ENCODE measurements at regions not wholly inside any gene's neighbourhood (a gene's known extent, or its start where the extent isn't known, plus 50 kb on each side); places are given as distances from the start of the nearest gene placed in this dataset.

DNA sequence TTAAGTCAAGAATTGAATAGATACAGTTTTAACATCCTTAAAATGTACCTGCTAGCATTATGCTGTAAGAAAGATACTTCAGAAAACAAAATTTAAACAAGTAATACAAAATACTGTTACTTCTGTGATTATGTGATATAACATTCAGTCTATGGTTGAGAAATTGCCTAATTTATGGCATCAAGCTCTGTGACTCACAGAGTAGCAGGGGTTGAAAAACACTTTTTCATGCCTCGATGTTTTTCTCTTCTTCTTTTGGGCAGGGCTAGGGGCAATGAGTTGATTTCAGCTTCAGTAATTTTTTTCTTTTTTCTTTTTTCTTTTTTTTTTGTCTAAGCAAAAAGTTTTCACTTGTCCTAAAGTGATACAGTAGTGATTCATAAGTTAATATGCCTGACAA, 209.2 kb downstream of the MBL2 start:
- TF ChIP-seq, protein P1, sequence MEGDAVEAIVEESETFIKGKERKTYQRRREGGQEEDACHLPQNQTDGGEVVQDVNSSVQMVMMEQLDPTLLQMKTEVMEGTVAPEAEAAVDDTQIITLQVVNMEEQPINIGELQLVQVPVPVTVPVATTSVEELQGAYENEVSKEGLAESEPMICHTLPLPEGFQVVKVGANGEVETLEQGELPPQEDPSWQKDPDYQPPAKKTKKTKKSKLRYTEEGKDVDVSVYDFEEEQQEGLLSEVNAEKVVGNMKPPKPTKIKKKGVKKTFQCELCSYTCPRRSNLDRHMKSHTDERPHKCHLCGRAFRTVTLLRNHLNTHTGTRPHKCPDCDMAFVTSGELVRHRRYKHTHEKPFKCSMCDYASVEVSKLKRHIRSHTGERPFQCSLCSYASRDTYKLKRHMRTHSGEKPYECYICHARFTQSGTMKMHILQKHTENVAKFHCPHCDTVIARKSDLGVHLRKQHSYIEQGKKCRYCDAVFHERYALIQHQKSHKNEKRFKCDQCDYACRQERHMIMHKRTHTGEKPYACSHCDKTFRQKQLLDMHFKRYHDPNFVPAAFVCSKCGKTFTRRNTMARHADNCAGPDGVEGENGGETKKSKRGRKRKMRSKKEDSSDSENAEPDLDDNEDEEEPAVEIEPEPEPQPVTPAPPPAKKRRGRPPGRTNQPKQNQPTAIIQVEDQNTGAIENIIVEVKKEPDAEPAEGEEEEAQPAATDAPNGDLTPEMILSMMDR (IDR thresholded peaks at IDR 0.05 in 8 of 11, conservative IDR thresholded peaks at IDR 0.05 in 3 of 11) = no peak
- TF ChIP-seq POLR2A (IDR thresholded peaks at IDR 0.05) = no peak
- TF ChIP-seq POLR2AphosphoS5 (IDR thresholded peaks at IDR 0.05) = no peak
